Fibroblast of lung (primary cell): ENCODE measurements at regions not wholly inside any gene's neighbourhood (a gene's known extent, or its start where the extent isn't known, plus 50 kb on each side); places are given as distances from the start of the nearest gene placed in this dataset.

Experiments used
- DNase-seq, 2 donors: peaks; one replicate each; pipeline versions ENCODE4 v3.0.0 to v3.0.0-alpha.2; 2010; ENCODE audit warnings: low read depth in 2 of 2
- H2AFZ ChIP-seq: 2 replicates; pipeline ENCODE4 v1.5.1; 2012; ENCODE audit warnings: low read length, control low read depth, inconsistent platforms
- H3K27ac ChIP-seq: 2 replicates; pipeline ENCODE4 v1.5.1; 2011; ENCODE audit warnings: low read length, control low read depth; ENCODE audit not compliant: insufficient read depth
- H3K27me3 ChIP-seq: 2 replicates; pipeline ENCODE4 v1.5.1; 2011; ENCODE audit warnings: mild to moderate bottlenecking, low read length; ENCODE audit not compliant: control insufficient read depth, insufficient read depth
- H3K36me3 ChIP-seq: 2 replicates; pipeline ENCODE4 v1.5.1; 2011; ENCODE audit warnings: low read length; ENCODE audit not compliant: control insufficient read depth, insufficient read depth
- H3K4me1 ChIP-seq: 2 replicates; pipeline ENCODE4 v1.5.1; 2011; ENCODE audit warnings: low read length; ENCODE audit not compliant: control insufficient read depth, insufficient read depth; ENCODE audit errors: extremely low read depth
- H3K4me2 ChIP-seq: 2 replicates; pipeline ENCODE4 v1.5.1; 2011; ENCODE audit warnings: low read length, control low read depth; ENCODE audit not compliant: insufficient read depth; ENCODE audit errors: extremely low read depth
- H3K4me3 ChIP-seq, 4 experiments: fragments of 200-600 bp in 1 of 4; sonication (generic) in 1 of 4; replicated peaks in 1 of 4; 2 replicates each; pipeline ENCODE4 v1.5.1; 2011 to 2016; ENCODE audit warnings: low read length in 4 of 4, low read depth in 3 of 4, mild to moderate bottlenecking in 3 of 4, control low read depth in 2 of 4, inconsistent platforms in 1 of 4, mixed read lengths in 1 of 4; ENCODE audit not compliant: insufficient read depth in 1 of 4; ENCODE audit errors: control extremely low read depth in 1 of 4
- H3K79me2 ChIP-seq: 2 replicates; pipeline ENCODE4 v1.5.1; 2012; ENCODE audit warnings: mild to moderate bottlenecking, low read length, inconsistent platforms; ENCODE audit not compliant: control insufficient read depth, insufficient read depth
- H3K9ac ChIP-seq: 2 replicates; pipeline ENCODE4 v1.5.1; 2011; ENCODE audit warnings: mild to moderate bottlenecking, low read length, control low read depth; ENCODE audit not compliant: insufficient read depth
- H3K9me3 ChIP-seq: 2 replicates; pipeline ENCODE4 v1.5.1; 2012; ENCODE audit warnings: low read depth, low read length; ENCODE audit not compliant: control insufficient read depth, insufficient read depth
- H4K20me1 ChIP-seq: 2 replicates; pipeline ENCODE4 v1.5.1; 2011; ENCODE audit warnings: low read length; ENCODE audit not compliant: control insufficient read depth, insufficient read depth; ENCODE audit errors: extremely low read depth
- EZH2 ChIP-seq: IDR thresholded peaks from 2 replicates; pipeline ENCODE4 v1.5.1; 2012; ENCODE audit warnings: low read length, control low read depth, mild to moderate bottlenecking; ENCODE audit errors: missing control alignments
- TF ChIP-seq, protein P1 (sequence below), 2 donors: IDR thresholded peaks in 1 of 2; conservative IDR thresholded peaks in 1 of 2; 1 replicate in 1 of 2; 2 replicates in 1 of 2; pipeline ENCODE4 v1.5.1; 2011 to 2012; ENCODE audit warnings: low read length in 2 of 2, control low read depth in 1 of 2, inconsistent platforms in 1 of 2, low read depth in 1 of 2, mild to moderate bottlenecking in 1 of 2

DNA sequence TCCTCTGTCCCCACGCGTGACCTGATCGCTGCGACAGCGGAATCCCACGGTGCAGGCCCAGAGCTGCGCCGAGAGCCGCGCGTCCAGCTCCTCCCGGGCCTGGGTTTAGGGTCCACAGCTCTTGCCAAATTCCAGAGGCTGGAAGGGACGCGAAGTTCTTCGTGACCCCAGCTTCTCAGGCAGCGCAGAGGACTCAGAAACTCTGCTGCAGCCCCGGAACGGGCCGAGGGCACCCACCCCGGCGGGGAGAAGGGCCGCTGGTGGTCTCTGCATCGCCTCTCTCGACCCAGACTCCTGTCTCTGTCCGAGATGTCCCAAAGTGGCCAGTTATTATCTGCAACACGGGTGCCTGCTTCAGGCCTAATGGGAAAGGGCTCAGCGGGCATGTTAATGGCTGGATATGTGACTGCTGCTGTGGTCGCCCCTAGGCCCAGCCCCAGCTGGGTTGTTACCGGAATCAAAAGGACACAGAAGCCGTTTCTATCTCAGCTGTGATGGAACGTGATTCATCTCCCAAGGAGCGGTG is 236.4 kb downstream of the VRK1 start:
- Histone ChIP-seq H3K27me3 (no peaks in the 10 kb centered on the region), H3K9ac (no peak overlapping the region), H3K4me3 (no peak overlapping the region), H3K36me3 (no peaks in the 10 kb centered on the region), H4K20me1 (no peaks in the 10 kb centered on the region), H3K4me1 (no peaks in the 10 kb centered on the region), H3K79me2 (no peaks in the 10 kb centered on the region), H3K27ac (no peak overlapping the region), H2AFZ (no peak overlapping the region), H3K9me3 (no peaks in the 10 kb centered on the region), H3K4me2 (no peak overlapping the region)
- TF ChIP-seq EZH2, result no peak
- TF ChIP-seq, protein P1, sequence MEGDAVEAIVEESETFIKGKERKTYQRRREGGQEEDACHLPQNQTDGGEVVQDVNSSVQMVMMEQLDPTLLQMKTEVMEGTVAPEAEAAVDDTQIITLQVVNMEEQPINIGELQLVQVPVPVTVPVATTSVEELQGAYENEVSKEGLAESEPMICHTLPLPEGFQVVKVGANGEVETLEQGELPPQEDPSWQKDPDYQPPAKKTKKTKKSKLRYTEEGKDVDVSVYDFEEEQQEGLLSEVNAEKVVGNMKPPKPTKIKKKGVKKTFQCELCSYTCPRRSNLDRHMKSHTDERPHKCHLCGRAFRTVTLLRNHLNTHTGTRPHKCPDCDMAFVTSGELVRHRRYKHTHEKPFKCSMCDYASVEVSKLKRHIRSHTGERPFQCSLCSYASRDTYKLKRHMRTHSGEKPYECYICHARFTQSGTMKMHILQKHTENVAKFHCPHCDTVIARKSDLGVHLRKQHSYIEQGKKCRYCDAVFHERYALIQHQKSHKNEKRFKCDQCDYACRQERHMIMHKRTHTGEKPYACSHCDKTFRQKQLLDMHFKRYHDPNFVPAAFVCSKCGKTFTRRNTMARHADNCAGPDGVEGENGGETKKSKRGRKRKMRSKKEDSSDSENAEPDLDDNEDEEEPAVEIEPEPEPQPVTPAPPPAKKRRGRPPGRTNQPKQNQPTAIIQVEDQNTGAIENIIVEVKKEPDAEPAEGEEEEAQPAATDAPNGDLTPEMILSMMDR (conservative IDR thresholded peaks at IDR 0.05 in 1 of 2, IDR thresholded peaks at IDR 0.05 in 1 of 2; ENCODE audit: low read depth in 1 of 2, low read length in 2 of 2), result no peak
- no peak for DNase-seq

DNA sequence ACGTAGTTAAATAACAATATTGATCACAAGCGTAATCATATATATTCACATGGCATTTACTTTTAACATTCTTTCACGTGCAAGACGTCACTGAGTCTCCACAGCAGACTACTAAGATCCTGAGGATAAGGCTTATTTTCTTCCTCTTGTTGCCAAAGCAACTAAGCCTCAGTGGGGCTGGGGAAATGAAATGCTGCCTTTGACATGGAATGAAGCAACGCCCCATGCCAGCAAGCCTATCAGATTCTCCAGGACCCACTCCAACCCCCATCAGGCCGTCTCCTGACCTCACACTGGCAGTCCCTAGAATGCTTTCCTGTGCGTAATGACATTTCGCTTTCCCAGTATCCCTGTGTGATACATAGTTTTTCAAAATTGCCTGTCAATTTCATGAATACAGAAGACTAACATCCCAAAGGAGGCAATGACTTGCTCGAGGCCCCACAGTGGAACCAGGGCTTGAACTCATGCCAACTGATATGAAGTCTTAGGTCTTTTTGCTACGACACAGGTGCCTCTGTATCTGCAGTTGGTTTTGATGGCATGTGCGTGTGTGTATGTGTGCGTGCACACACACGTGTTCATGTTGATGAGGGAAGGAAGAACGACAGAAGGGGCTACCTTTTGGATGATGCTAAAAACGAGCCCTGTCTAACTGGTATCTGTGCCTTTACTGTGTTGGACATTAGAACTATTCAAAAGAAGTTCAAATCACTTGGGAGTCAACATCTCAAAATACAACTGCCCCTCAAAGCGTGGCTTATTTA is 239.1 kb downstream of the VRK1 start:
- H3K4me3 ChIP-seq, result no peak overlapping the region
- TF ChIP-seq, protein P1 (conservative IDR thresholded peaks at IDR 0.05 in 1 of 2, IDR thresholded peaks at IDR 0.05 in 1 of 2; ENCODE audit: low read depth in 1 of 2, low read length in 2 of 2), result no peak
- TF ChIP-seq EZH2, result no peak
- no peak overlapping the region for H3K4me2 ChIP-seq
- no peaks in the 10 kb centered on the region for H3K9me3 ChIP-seq
- H3K4me1 ChIP-seq, result no peaks in the 10 kb centered on the region
- H3K36me3 ChIP-seq, result no peaks in the 10 kb centered on the region
- no peak overlapping the region for H3K27ac ChIP-seq
- H3K79me2 ChIP-seq, result no peaks in the 10 kb centered on the region
- DNase-seq, result no peak
- no peak overlapping the region for H3K9ac ChIP-seq
- H3K27me3 ChIP-seq, result no peaks in the 10 kb centered on the region
- H2AFZ ChIP-seq, result no peak overlapping the region
- no peaks in the 10 kb centered on the region for H4K20me1 ChIP-seq

DNA sequence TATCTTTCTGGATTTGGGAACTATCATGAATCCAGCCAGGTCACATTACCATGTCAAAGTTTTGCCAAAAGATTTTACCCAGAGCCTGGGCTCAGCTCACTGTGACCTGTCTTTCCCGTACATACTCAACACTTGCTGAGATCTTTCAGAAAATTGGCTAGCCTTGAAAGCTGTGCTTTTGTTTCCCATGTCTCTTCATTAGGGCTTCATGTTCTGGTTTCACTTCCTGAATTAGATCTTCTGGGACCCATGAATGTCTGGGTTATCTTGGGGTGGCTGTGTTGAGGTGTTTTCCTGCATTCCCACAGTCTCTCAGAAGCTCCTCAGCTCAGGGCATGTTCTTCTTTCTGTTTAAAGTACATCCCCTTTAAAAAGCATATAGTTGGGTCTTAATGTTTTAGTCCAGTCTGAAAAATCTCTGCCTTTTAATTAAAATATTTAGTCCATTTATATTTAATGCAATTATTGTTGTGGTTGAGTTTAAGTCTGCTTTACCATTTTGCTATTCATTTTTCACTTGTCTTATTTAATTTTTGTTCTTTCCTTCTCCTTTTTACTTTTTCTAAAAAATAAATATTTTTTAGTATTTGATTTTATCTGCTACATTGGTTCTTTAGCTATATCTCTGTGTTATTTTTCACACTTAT is 242.7 kb downstream of the VRK1 start:
- H3K36me3 ChIP-seq, result no peaks in the 10 kb centered on the region
- no peaks in the 10 kb centered on the region for H3K27me3 ChIP-seq
- no peak overlapping the region for H3K4me3 ChIP-seq
- H2AFZ ChIP-seq, result no peak overlapping the region
- no peak for TF ChIP-seq EZH2
- TF ChIP-seq, protein P1 (conservative IDR thresholded peaks at IDR 0.05 in 1 of 2, IDR thresholded peaks at IDR 0.05 in 1 of 2; ENCODE audit: low read depth in 1 of 2, low read length in 2 of 2), result no peak
- no peaks in the 10 kb centered on the region for H3K4me1 ChIP-seq
- no peak overlapping the region for H3K9ac ChIP-seq
- DNase-seq, result no peak
- H4K20me1 ChIP-seq, result no peaks in the 10 kb centered on the region
- no peak overlapping the region for H3K27ac ChIP-seq
- no peaks in the 10 kb centered on the region for H3K9me3 ChIP-seq
- no peak overlapping the region for H3K4me2 ChIP-seq
- no peaks in the 10 kb centered on the region for H3K79me2 ChIP-seq
